NCI-H748 (cell line): ENCODE measurements at regions not wholly inside any gene's neighbourhood (a gene's known extent, or its start where the extent isn't known, plus 50 kb on each side); places are given as distances from the start of the nearest gene placed in this dataset.
"Not testable (repeated sequence)": the region's sequence is repeated elsewhere in the genome, so short reads cannot be mapped to it uniquely, and the experiment has no call there.

Source experiments
- DNase-seq: peaks from one replicate; lab custom pipeline; 2025; ENCODE audit not compliant: unreplicated experiment; lab: John Stamatoyannopoulos, UW

GRCh38 chr2:39836638-39837037, 57.6 kb upstream of the THUMPD2 start:
- DNase-seq = no peak

GRCh38 chr2:39834426-39834825, 55.4 kb upstream of the THUMPD2 start:
- no peak for DNase-seq

GRCh38 chr2:39830610-39831009, 51.6 kb upstream of the THUMPD2 start:
- not testable (repeated sequence) for DNase-seq
